ENCODE measurements at regions not wholly inside any gene's neighbourhood (a gene's known extent, or its start where the extent isn't known, plus 50 kb on each side); places are given as distances from the start of the nearest gene placed in this dataset.

GRCh38 chr3:132867526-132867925, 145.3 kb upstream of the NPHP3 start:
- H2AFZ ChIP-seq (ENCODE audit: low read length): no peak overlapping the region
- no peaks in the 10 kb centered on the region for H3K27me3 ChIP-seq (ENCODE audit: insufficient read depth, low read length, poor library complexity, severe bottlenecking)
- H3F3A ChIP-seq (ENCODE audit: low read depth): no peaks in the 10 kb centered on the region
- H3K4me3 ChIP-seq (ENCODE audit: low read length, poor library complexity, severe bottlenecking): no peak overlapping the region
- TF ChIP-seq EZH2phosphoT487 (IDR thresholded peaks at IDR 0.05; ENCODE audit: borderline replicate concordance): no peak
- TF ChIP-seq, protein P1, sequence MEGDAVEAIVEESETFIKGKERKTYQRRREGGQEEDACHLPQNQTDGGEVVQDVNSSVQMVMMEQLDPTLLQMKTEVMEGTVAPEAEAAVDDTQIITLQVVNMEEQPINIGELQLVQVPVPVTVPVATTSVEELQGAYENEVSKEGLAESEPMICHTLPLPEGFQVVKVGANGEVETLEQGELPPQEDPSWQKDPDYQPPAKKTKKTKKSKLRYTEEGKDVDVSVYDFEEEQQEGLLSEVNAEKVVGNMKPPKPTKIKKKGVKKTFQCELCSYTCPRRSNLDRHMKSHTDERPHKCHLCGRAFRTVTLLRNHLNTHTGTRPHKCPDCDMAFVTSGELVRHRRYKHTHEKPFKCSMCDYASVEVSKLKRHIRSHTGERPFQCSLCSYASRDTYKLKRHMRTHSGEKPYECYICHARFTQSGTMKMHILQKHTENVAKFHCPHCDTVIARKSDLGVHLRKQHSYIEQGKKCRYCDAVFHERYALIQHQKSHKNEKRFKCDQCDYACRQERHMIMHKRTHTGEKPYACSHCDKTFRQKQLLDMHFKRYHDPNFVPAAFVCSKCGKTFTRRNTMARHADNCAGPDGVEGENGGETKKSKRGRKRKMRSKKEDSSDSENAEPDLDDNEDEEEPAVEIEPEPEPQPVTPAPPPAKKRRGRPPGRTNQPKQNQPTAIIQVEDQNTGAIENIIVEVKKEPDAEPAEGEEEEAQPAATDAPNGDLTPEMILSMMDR (conservative IDR thresholded peaks at IDR 0.05; ENCODE audit: low read length): no peak
- H3K9me2 ChIP-seq (replicated peaks; ENCODE audit: low read depth, low read length): no peaks in the 10 kb centered on the region
- H3K36me3 ChIP-seq (ENCODE audit: insufficient read depth, low read length): no peaks in the 10 kb centered on the region
- H3K4me1 ChIP-seq (ENCODE audit: insufficient read depth, low read length, poor library complexity, severe bottlenecking): no peaks in the 10 kb centered on the region
- no peaks in the 10 kb centered on the region for H3K79me2 ChIP-seq (ENCODE audit: insufficient read depth, low read length)
- no peaks in the 10 kb centered on the region for H4K20me1 ChIP-seq (ENCODE audit: insufficient read depth, low read length, poor library complexity, severe bottlenecking)
- H3K9me3 ChIP-seq (ENCODE audit: insufficient read depth, low read depth, low read length): no peaks in the 10 kb centered on the region
- H3K9ac ChIP-seq (ENCODE audit: low read depth, low read length, poor library complexity, severe bottlenecking): no peak overlapping the region
- H3K4me2 ChIP-seq (ENCODE audit: low read depth, low read length, poor library complexity, severe bottlenecking): no peak overlapping the region

- Histone ChIP-seq H3K4me3 (ENCODE audit: low read length, poor library complexity, severe bottlenecking) (no peak overlapping the region), H2AFZ (ENCODE audit: low read length) (no peak overlapping the region), H3K9ac (ENCODE audit: low read depth, low read length, poor library complexity, severe bottlenecking) (no peak overlapping the region), H3K4me1 (ENCODE audit: insufficient read depth, low read length, poor library complexity, severe bottlenecking) (no peaks in the 10 kb centered on the region), H3K79me2 (ENCODE audit: insufficient read depth, low read length) (no peaks in the 10 kb centered on the region), H4K20me1 (ENCODE audit: insufficient read depth, low read length, poor library complexity, severe bottlenecking) (no peaks in the 10 kb centered on the region), H3F3A (ENCODE audit: low read depth) (no peaks in the 10 kb centered on the region), H3K36me3 (ENCODE audit: insufficient read depth, low read length) (no peaks in the 10 kb centered on the region), H3K27me3 (ENCODE audit: insufficient read depth, low read length, poor library complexity, severe bottlenecking) (no peaks in the 10 kb centered on the region), H3K9me2 (replicated peaks; ENCODE audit: low read depth, low read length) (no peaks in the 10 kb centered on the region), H3K9me3 (ENCODE audit: insufficient read depth, low read depth, low read length) (no peaks in the 10 kb centered on the region), H3K4me2 (ENCODE audit: low read depth, low read length, poor library complexity, severe bottlenecking) (no peak overlapping the region)
- TF ChIP-seq, protein P1 (conservative IDR thresholded peaks at IDR 0.05; ENCODE audit: low read length): no peak
- no peak for TF ChIP-seq EZH2phosphoT487 (IDR thresholded peaks at IDR 0.05; ENCODE audit: borderline replicate concordance)
Observed at GRCh38 chr3:132857317-132857716, 135.1 kb upstream of the NPHP3 start.

DNA sequence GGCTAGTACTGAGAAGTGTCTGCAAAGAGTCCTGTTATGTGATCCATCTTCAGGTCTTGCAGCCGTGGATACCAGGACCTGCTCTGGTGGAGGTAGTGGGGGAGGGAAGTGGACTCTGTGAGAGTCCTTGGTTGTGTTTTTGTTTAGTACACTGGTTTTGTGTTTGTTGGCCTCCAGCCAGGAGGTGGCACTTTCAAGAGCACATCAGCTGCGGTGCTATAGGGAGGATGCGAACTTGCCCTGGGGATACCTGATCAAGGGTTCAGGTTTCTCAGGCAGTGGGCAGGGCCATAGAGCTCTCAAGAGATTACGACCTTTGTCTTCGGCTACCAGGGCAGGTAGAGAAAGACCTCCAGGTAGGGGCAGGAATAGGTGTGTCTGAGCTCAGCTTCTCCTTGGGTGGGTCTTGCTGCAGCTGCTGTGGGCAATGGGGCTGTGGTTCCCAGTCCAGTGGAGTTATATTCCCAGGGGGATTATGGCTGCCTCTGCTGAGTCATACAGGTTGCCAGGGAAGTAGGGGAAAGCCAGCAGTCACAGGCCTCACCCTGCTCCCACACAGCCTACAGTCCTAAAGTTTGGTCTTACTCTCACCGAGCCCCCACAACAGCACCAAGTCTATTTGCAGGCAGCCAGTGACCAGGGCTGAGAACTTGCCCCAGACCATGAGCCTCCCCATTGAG, 132.8 kb upstream of the NPHP3 start:
- H3K4me3 ChIP-seq (ENCODE audit: low read length, poor library complexity, severe bottlenecking): no peak overlapping the region
- no peak overlapping the region for H3K4me2 ChIP-seq (ENCODE audit: low read depth, low read length, poor library complexity, severe bottlenecking)
- H3K9me3 ChIP-seq (ENCODE audit: insufficient read depth, low read depth, low read length): no peaks in the 10 kb centered on the region
- H3F3A ChIP-seq (ENCODE audit: low read depth): no peaks in the 10 kb centered on the region
- H3K79me2 ChIP-seq (ENCODE audit: insufficient read depth, low read length): no peaks in the 10 kb centered on the region
- H3K9me2 ChIP-seq (replicated peaks; ENCODE audit: low read depth, low read length): no peaks in the 10 kb centered on the region
- H3K36me3 ChIP-seq (ENCODE audit: insufficient read depth, low read length): no peaks in the 10 kb centered on the region
- no peak for TF ChIP-seq EZH2phosphoT487 (IDR thresholded peaks at IDR 0.05; ENCODE audit: borderline replicate concordance)
- TF ChIP-seq, protein P1 (conservative IDR thresholded peaks at IDR 0.05; ENCODE audit: low read length): no peak
- H3K4me1 ChIP-seq (ENCODE audit: insufficient read depth, low read length, poor library complexity, severe bottlenecking): no peaks in the 10 kb centered on the region
- H2AFZ ChIP-seq (ENCODE audit: low read length): no peak overlapping the region
- no peaks in the 10 kb centered on the region for H3K27me3 ChIP-seq (ENCODE audit: insufficient read depth, low read length, poor library complexity, severe bottlenecking)
- H4K20me1 ChIP-seq (ENCODE audit: insufficient read depth, low read length, poor library complexity, severe bottlenecking): no peaks in the 10 kb centered on the region
- no peak overlapping the region for H3K9ac ChIP-seq (ENCODE audit: low read depth, low read length, poor library complexity, severe bottlenecking)
